Progenitor cell of endocrine pancreas (in vitro differentiated cells): ENCODE measurements at regions not wholly inside any gene's neighbourhood (a gene's known extent, or its start where the extent isn't known, plus 50 kb on each side); places are given as distances from the start of the nearest gene placed in this dataset.

ENCODE experiments used
- DNase-seq: peaks from one replicate; pipeline ENCODE4 v3.0.0; 2021; ENCODE audit warnings: low spot score; ENCODE audit not compliant: unreplicated experiment
- H3K27ac Mint-ChIP-seq: 2 replicates; pipeline ENCODE4 v1.8.0; 2021; ENCODE audit warnings: mild to moderate bottlenecking, moderate library complexity, mixed read lengths
- H3K27me3 Mint-ChIP-seq: 2 replicates; pipeline ENCODE4 v1.8.0; 2021; ENCODE audit warnings: mixed read lengths
- H3K36me3 Mint-ChIP-seq: 2 replicates; pipeline ENCODE4 v1.8.0; 2022; ENCODE audit warnings: mixed read lengths; ENCODE audit not compliant: insufficient read depth
- H3K4me1 Mint-ChIP-seq: 2 replicates; pipeline ENCODE4 v1.8.0; 2021; ENCODE audit warnings: low read depth, mixed read lengths
- H3K4me3 Mint-ChIP-seq: 2 replicates; pipeline ENCODE4 v1.8.0; 2021; ENCODE audit warnings: low read depth, mild to moderate bottlenecking, moderate library complexity, mixed read lengths
- H3K9me3 Mint-ChIP-seq: 2 replicates; pipeline ENCODE4 v1.8.0; 2021; ENCODE audit warnings: low read depth, mixed read lengths
- TF ChIP-seq, protein P1 (sequence below): fragments of 200-600 bp; sonication (generic); IDR thresholded peaks from one replicate; pipeline ENCODE4 v1.5.0; 2021; ENCODE audit warnings: antibody characterized with exemption, mild to moderate bottlenecking; ENCODE audit not compliant: unreplicated experiment

DNA sequence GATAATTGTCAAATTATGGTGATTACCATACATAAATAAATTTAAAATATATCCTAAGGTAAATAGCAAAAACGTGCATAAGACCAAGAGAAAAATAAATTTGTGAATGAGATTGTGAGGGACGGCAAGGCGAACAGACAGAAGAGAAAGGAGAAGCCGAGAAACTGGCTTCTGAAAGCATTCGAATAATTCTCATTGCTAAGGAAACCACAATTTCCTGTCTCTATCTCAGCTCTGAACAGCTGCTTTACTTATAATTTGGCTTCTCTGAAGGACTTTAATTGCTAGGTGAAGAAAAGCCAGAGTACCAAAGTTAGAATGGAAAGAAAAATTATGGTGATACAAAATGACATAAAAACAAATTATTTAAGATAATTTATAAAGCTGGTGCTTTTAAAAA, 79.0 kb upstream of the RGS17 start:
- TF ChIP-seq, protein P1, sequence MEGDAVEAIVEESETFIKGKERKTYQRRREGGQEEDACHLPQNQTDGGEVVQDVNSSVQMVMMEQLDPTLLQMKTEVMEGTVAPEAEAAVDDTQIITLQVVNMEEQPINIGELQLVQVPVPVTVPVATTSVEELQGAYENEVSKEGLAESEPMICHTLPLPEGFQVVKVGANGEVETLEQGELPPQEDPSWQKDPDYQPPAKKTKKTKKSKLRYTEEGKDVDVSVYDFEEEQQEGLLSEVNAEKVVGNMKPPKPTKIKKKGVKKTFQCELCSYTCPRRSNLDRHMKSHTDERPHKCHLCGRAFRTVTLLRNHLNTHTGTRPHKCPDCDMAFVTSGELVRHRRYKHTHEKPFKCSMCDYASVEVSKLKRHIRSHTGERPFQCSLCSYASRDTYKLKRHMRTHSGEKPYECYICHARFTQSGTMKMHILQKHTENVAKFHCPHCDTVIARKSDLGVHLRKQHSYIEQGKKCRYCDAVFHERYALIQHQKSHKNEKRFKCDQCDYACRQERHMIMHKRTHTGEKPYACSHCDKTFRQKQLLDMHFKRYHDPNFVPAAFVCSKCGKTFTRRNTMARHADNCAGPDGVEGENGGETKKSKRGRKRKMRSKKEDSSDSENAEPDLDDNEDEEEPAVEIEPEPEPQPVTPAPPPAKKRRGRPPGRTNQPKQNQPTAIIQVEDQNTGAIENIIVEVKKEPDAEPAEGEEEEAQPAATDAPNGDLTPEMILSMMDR = no peak
- H3K4me3 Mint-ChIP-seq = no peak overlapping the region
- H3K4me1 Mint-ChIP-seq = no peaks in the 10 kb centered on the region

DNA sequence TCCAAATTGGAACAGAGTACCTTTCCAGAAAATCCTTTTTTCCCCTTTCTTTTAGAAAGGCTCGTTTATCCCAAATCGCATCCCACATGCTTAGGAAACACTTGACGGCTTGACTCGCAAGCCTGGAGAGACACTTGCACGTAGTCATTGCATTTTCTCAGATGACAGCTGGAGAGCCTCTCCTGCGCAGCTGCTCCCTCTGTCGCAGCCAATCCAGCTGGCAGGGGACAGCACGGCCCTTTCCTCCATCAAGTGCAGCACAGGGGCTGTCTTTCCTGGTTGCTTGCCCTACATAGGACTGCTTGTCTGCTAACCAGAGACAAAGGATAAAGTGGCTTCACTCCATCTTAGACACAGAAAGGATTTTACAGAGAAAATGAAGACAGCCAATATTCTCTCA, 77.6 kb upstream of the RGS17 start:
- H3K4me1 Mint-ChIP-seq = no peaks in the 10 kb centered on the region
- TF ChIP-seq, protein P1 = no peak
- H3K27ac Mint-ChIP-seq = no peak overlapping the region
- no peaks in the 10 kb centered on the region for H3K9me3 Mint-ChIP-seq
- H3K4me3 Mint-ChIP-seq = no peak overlapping the region
- no peak for DNase-seq
- H3K27me3 Mint-ChIP-seq = no peaks in the 10 kb centered on the region
- no peaks in the 10 kb centered on the region for H3K36me3 Mint-ChIP-seq

More for the DNA sequence above, 79.0 kb upstream of the RGS17 start:
- DNase-seq = no peak
- peaks cover 3% of the 10 kb centered on the region for H3K27me3 Mint-ChIP-seq
- no peaks in the 10 kb centered on the region for H3K36me3 Mint-ChIP-seq
- no peak overlapping the region for H3K27ac Mint-ChIP-seq
- H3K9me3 Mint-ChIP-seq = no peaks in the 10 kb centered on the region

DNA sequence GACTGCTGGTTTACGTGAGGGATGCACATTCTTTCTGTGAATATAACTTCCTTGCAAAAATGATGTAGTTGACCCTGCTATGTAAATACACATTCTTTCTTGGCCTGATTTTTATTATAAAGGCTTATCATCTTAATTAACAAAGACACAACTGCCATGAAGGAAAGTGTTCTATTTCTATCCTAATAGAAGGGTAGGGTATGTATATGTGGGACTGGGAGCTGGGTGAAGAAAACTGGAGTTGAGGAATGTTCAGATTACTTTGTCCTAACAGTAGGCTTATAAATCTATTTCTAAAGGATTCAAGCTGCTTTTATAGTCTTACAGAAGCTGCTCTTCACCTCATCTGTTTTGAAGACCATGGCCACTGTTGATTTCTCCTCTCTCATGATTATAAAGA, 76.5 kb upstream of the RGS17 start:
- Mint-ChIP-seq H3K27ac (no peak overlapping the region), H3K36me3 (no peaks in the 10 kb centered on the region), H3K9me3 (no peaks in the 10 kb centered on the region), H3K27me3 (no peaks in the 10 kb centered on the region), H3K4me3 (no peak overlapping the region), H3K4me1 (no peaks in the 10 kb centered on the region)
- TF ChIP-seq, protein P1 = no peak
- DNase-seq = no peak

DNA sequence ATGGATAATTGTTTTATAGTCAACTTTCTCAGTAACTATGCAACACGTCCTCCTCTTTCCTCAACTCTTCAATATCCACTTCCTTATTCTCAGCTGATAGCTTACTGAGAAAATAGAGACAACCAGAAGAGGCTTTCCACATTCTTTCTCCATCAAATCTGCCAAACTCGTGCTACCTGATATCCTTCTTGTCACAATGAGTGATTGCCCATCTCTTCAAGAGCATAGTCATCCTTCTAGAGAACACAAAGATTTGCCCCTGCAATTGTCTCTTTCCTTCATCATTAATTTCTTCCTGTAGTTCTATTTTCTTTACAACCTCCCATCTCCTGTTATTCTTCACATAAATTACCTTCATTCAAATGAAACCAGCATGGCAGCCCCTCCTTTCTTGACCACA, 75.9 kb upstream of the RGS17 start:
- no peak for DNase-seq
- H3K4me3 Mint-ChIP-seq = no peak overlapping the region

DNA sequence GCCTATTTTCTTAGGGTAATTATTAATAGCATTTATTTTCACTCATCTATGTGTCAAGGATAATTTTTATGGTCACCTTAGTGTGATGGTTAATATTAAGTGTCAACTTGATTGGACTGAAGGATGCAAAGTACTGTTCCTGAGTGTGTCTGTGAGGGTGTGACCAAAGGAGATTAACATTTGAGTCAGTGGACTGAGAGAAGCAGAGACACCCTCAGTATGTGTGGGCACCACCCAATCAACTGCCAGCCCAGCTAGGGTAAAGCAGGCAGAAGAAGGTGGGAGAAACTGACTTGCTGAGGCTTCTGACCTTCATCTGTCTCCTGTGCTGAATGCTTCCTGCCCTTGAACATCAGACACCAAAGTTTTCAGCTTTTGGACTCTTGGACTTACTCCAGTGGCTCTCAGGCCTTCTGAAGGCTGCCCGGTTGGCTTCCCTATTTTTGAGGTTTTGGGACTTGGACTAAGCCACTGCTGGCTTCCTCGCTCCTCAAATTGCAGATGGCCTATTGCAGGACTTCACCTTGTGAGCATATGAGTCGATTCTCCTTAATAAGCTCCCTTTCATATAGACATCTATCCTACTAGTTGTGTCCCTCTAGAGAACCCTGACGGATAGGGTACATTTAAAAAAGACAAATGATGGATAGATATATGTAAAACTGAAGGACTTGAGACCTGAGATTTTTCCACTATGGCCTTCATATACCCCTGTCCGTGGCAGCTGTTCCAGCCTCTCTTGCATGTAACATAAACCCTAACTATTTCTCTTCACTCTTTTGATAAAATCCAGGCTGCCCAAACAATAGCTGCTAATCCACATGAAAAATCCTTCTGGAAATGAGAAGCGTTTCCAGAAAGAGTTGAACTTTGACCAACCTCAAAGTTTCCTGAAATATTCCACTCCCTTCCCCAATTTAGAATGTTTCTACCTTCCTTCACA, 62.1 kb upstream of the RGS17 start:
- H3K9me3 Mint-ChIP-seq = no peaks in the 10 kb centered on the region
- no peak overlapping the region for H3K27ac Mint-ChIP-seq

More for the DNA sequence above, 75.9 kb upstream of the RGS17 start:
- no peaks in the 10 kb centered on the region for H3K36me3 Mint-ChIP-seq
- TF ChIP-seq, protein P1 = no peak
- H3K9me3 Mint-ChIP-seq = no peaks in the 10 kb centered on the region
- no peaks in the 10 kb centered on the region for H3K27me3 Mint-ChIP-seq
- no peak overlapping the region for H3K27ac Mint-ChIP-seq
- no peaks in the 10 kb centered on the region for H3K4me1 Mint-ChIP-seq

More for the DNA sequence above, 62.1 kb upstream of the RGS17 start:
- H3K27me3 Mint-ChIP-seq = no peaks in the 10 kb centered on the region
- TF ChIP-seq, protein P1 = no peak
- DNase-seq = no peak
- no peaks in the 10 kb centered on the region for H3K4me1 Mint-ChIP-seq
- no peaks in the 10 kb centered on the region for H3K36me3 Mint-ChIP-seq
- H3K4me3 Mint-ChIP-seq = no peak overlapping the region
